A673 (cell line): ENCODE measurements at regions not wholly inside any gene's neighbourhood (a gene's known extent, or its start where the extent isn't known, plus 50 kb on each side); places are given as distances from the start of the nearest gene placed in this dataset.
A peak's percentile ranks its signal among the peaks of the same experiment; 100 is the strongest.

Experiments
- BruUV-seq: library from RNA; stranded (reverse); fragments of 400-500 nt; replicated peaks from 2 replicates; lab custom pipeline; 2021; lab: Mats Ljungman, UMichigan
- CTCF ChIA-PET: fragments of 300-600 bp; sonication (Branson Sonifier 250); formaldehyde crosslinking; loops from one replicate; lab custom pipeline; 2022; ENCODE audit warnings: antibody characterized with exemption; lab: Charles Lee
- POLR2A ChIA-PET: fragments of 300-600 bp; sonication (Branson Sonifier 250); formaldehyde crosslinking; loops from one replicate; lab custom pipeline; 2022; ENCODE audit warnings: antibody characterized with exemption; ENCODE audit not compliant: low non-redundant PET; lab: Charles Lee
- DNase-seq: peaks from one replicate; pipeline ENCODE4 v3.0.0-alpha.2; 2015; ENCODE audit warnings: low spot score
- H3K27ac ChIP-seq: fragments of 200-600 bp; sonication (generic); 2 replicates; pipeline ENCODE4 v1.5.1; 2016; ENCODE audit warnings: mixed run types, low read depth, mild to moderate bottlenecking, mixed read lengths, antibody characterized with exemption, low read length; ENCODE audit not compliant: poor library complexity, severe bottlenecking
- H3K27me3 ChIP-seq: fragments of 200-600 bp; sonication (generic); replicated peaks from 2 replicates; pipeline ENCODE4 v1.6.1; 2017; ENCODE audit warnings: mixed run types, low read depth, mild to moderate bottlenecking, mixed read lengths, antibody characterized with exemption, low read length; ENCODE audit not compliant: insufficient read depth, poor library complexity
- H3K36me3 ChIP-seq: fragments of 200-600 bp; sonication (generic); 2 replicates; pipeline ENCODE4 v1.6.1; 2016; ENCODE audit warnings: mixed run types, mild to moderate bottlenecking, mixed read lengths, antibody characterized with exemption, low read length; ENCODE audit not compliant: insufficient read depth, poor library complexity, severe bottlenecking
- H3K4me1 ChIP-seq: fragments of 200-600 bp; sonication (generic); 2 replicates; pipeline ENCODE4 v1.6.1; 2017; ENCODE audit warnings: mixed run types, mild to moderate bottlenecking, mixed read lengths, antibody characterized with exemption, low read length; ENCODE audit not compliant: insufficient read depth, poor library complexity, severe bottlenecking
- H3K4me3 ChIP-seq: fragments of 200-600 bp; sonication (generic); 2 replicates; pipeline ENCODE4 v1.5.1; 2016; ENCODE audit warnings: low read depth, mixed run types, mild to moderate bottlenecking, mixed read lengths, low read length; ENCODE audit not compliant: poor library complexity, severe bottlenecking
- H3K9me3 ChIP-seq: fragments of 200-600 bp; sonication (generic); 2 replicates; pipeline ENCODE4 v1.6.1; 2016; ENCODE audit warnings: mixed run types, low read depth, mild to moderate bottlenecking, mixed read lengths, antibody characterized with exemption, low read length; ENCODE audit not compliant: poor library complexity, severe bottlenecking
- CTCF ChIP-seq: fragments of 300-800, 200-600 bp; sonication (generic); conservative IDR thresholded peaks from 2 replicates; pipeline ENCODE4 v1.5.1; 2017; ENCODE audit warnings: low read depth, mild to moderate bottlenecking, antibody characterized with exemption, low read length, moderate library complexity, mixed read lengths
- EZH2 ChIP-seq: fragments of 200-600 bp; sonication (generic); IDR thresholded peaks from 2 replicates; pipeline ENCODE4 v1.6.1; 2017; ENCODE audit warnings: borderline replicate concordance, low read depth, mild to moderate bottlenecking, mixed read lengths, antibody characterized with exemption, low read length; ENCODE audit not compliant: poor library complexity, severe bottlenecking
- intact Hi-C: fragments of 100-400 bp; cut with micrococcal nuclease; formaldehyde crosslinking; loops from one replicate; pipeline ENCODE4 v1.10.0; 2022; ENCODE audit not compliant: unreplicated experiment

GRCh38 chr20:23143098-23143497 lies 57.0 kb upstream of the CD93 start:
- Histone ChIP-seq H3K36me3 (no peaks in the 10 kb centered on the region), H3K4me1 (peaks cover 8% of the 10 kb centered on the region), H3K4me3 (no peak overlapping the region), H3K27me3 (no peaks in the 10 kb centered on the region), H3K9me3 (no peaks in the 10 kb centered on the region), H3K27ac (no peak overlapping the region)
- POLR2A ChIA-PET = no interaction called here
- DNase-seq = peak; percentile 65
- CTCF ChIA-PET = no interaction called here
- no peak for TF ChIP-seq EZH2
- no peak for TF ChIP-seq CTCF
- intact Hi-C loops = no loop called here
- BruUV-seq = no TSS peak

- ChIA-PET POLR2A (interaction anchor here (0.6 kb wide), 1 partner anchor 23 kb away, joined by 3 read pairs; no protein-coding TSS in a partner anchor), CTCF (no interaction called here)
- peaks cover 8% of the 10 kb centered on the region for H3K4me1 ChIP-seq
- intact Hi-C loops = no loop called here
- no peaks in the 10 kb centered on the region for H3K9me3 ChIP-seq
- H3K4me3 ChIP-seq = no peak overlapping the region
- no peaks in the 10 kb centered on the region for H3K36me3 ChIP-seq
- no peak for TF ChIP-seq CTCF
- no peak for TF ChIP-seq EZH2
- H3K27ac ChIP-seq = no peak overlapping the region
- no peak for DNase-seq
- no TSS peak for BruUV-seq
- no peaks in the 10 kb centered on the region for H3K27me3 ChIP-seq
Measured at GRCh38 chr20:23142162-23143050, 56.3 kb upstream of the CD93 start.

- Histone ChIP-seq H3K4me3 (no peak overlapping the region), H3K27me3 (no peaks in the 10 kb centered on the region), H3K27ac (no peak overlapping the region), H3K36me3 (no peaks in the 10 kb centered on the region), H3K9me3 (no peaks in the 10 kb centered on the region), H3K4me1 (peaks cover 8% of the 10 kb centered on the region)
- DNase-seq = no peak
- BruUV-seq = no TSS peak
- POLR2A ChIA-PET = interaction anchor here (0.6 kb wide), 1 partner anchor 24 kb away, joined by 3 read pairs; no protein-coding TSS in a partner anchor
- CTCF ChIA-PET = no interaction called here
- intact Hi-C loops = no loop called here
- TF ChIP-seq CTCF (no peak), EZH2 (no peak)
Measured at GRCh38 chr20:23141450-23142161, 55.5 kb upstream of the CD93 start.
